GM12875 (cell line): ENCODE measurements at regions not wholly inside any gene's neighbourhood (a gene's known extent, or its start where the extent isn't known, plus 50 kb on each side); places are given as distances from the start of the nearest gene placed in this dataset.

Experiments used
- H3K4me3 ChIP-seq: one replicate; pipeline ENCODE4 v1.5.1; 2011; ENCODE audit warnings: low read depth, low read length, control low read depth
- TF ChIP-seq, protein P1 (sequence below): IDR thresholded peaks from 2 replicates; pipeline ENCODE4 v1.5.1; 2011; ENCODE audit warnings: low read depth, mild to moderate bottlenecking, control low read depth, inconsistent platforms, low read length, moderate library complexity, borderline replicate concordance; ENCODE audit not compliant: insufficient read depth

DNA sequence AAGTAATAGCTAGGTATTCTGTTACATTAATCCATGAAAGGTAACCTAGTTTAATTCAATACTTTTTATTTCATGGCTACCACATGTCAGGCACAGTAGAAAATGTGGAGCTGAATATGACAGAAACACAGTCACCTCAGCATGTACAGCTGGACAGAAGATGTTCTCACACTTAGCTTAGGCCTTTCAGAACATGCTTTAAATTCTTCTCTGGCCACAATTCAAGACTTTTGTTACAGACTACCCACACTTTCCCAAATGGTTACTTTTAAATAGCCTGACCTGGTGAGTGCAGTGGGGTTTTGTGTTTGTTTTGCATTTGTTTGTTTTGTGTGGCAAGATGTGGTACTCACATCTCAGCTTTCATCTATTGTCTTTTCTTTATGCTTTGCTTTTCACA lies 1079.5 kb downstream of the IGSF11 start:
- TF ChIP-seq, protein P1, sequence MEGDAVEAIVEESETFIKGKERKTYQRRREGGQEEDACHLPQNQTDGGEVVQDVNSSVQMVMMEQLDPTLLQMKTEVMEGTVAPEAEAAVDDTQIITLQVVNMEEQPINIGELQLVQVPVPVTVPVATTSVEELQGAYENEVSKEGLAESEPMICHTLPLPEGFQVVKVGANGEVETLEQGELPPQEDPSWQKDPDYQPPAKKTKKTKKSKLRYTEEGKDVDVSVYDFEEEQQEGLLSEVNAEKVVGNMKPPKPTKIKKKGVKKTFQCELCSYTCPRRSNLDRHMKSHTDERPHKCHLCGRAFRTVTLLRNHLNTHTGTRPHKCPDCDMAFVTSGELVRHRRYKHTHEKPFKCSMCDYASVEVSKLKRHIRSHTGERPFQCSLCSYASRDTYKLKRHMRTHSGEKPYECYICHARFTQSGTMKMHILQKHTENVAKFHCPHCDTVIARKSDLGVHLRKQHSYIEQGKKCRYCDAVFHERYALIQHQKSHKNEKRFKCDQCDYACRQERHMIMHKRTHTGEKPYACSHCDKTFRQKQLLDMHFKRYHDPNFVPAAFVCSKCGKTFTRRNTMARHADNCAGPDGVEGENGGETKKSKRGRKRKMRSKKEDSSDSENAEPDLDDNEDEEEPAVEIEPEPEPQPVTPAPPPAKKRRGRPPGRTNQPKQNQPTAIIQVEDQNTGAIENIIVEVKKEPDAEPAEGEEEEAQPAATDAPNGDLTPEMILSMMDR: no peak

DNA sequence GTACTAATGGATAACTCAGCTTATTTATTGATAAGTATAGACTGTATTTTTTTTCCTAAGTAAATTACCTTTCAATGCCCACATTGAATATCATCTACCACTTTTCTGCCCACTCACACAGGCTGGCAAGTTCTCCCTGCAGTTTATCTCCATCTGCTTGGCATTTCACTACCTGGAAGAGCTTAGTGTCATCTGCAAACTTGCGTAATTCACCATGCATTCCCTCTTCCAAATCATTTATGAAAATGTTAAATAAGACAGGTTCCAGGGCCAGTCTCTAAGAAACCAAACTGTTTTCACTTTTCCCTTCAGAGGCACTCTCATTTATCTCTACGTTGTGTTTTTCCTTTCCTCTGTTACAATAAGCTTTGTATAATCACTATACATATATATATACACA lies 1076.6 kb downstream of the IGSF11 start:
- no peak overlapping the region for H3K4me3 ChIP-seq
- TF ChIP-seq, protein P1: no peak

More for the DNA sequence above, 1079.5 kb downstream of the IGSF11 start:
- H3K4me3 ChIP-seq: no peak overlapping the region

DNA sequence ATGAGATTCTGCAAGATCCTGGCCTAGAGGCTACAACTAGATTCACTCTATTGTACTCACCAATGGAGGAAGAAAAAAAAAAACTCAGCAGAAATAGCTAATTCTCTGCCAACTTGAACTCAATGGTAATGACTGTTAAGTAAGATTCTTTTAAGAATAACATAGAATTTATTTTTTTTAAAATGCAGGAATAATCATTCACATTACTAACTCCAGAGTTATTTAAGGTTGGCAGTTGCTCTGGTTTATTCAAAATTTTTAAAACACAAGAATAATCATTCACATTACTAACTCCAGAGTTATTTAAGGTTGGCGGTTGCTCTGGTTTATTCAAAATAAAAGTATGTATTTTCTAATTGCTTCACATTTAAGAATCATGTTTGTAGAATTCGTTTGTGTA lies 1071.9 kb downstream of the IGSF11 start:
- TF ChIP-seq, protein P1: no peak
- no peak overlapping the region for H3K4me3 ChIP-seq

DNA sequence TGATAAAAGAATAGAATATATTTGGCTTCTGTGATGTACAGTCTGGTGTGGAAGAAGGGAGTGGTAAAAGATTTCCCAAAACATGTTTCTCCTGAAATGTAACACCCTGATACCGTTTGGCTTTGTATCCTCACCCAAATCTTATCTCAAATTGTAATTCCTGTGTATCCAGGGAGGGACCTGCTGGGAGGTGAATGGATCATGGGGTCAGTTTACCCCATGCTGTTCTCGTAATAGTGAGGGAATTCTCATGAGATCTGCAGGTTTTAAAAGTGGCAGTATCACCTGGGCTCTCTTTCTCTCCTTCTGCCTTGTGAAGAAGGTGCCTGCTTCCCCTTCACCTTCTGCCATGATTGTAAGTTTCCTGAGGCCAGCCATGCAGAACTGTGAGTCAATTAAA lies 1070.8 kb downstream of the IGSF11 start:
- TF ChIP-seq, protein P1: no peak
- H3K4me3 ChIP-seq: no peak overlapping the region

DNA sequence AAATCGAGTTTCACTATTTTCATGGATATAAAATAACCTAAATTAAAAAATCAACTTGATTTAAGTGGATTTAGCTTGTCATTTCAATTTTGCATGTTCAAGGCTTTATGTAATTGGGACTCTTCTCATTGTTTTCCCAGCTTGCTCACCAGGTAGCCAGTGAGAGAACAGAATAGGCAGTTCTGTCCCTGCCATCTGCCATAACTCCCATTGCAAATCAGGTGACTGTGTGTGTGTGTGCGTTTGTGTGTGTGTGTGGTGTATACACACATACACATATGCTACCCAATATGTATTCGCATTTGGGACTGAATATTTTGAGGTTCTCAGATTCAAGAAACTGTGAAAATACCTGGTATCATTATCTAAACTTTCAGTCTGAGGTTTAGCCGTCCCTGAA lies 1069.8 kb downstream of the IGSF11 start:
- TF ChIP-seq, protein P1: no peak
- no peak overlapping the region for H3K4me3 ChIP-seq

DNA sequence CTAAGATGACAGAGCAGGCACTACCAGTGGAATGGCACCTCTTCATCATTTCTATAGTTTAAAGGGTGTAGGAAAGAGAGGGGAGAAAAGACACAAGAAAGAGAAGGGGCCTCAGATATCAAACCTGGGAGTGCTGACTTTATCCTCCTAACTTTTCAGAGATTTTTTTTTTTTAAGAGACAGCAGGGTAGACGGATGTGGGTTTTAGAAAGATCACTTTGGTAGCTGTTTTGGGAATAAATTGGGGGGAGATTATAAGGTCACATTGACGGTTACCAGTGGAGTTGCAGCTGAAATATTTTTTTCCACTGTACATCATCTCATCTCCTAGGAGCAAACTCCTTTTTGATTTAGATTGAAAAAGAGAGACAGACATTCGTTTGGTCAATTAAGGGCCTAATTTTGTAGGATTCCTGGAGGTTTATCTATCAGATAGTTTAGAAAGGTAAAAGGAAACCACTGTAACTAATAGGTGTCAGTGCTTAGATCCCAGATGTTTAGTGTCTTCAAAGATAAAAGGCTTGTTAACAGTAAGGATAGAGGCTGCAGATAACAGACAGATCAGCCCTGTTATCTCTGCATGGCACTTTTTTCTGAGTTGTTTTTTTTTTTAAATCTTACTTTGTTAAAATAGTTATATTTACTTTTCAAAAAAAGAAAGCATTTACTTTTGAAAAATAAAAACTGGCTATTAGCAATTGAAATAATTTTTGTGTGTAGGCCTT lies 1057.0 kb downstream of the IGSF11 start:
- H3K4me3 ChIP-seq: no peak overlapping the region
- TF ChIP-seq, protein P1: no peak

DNA sequence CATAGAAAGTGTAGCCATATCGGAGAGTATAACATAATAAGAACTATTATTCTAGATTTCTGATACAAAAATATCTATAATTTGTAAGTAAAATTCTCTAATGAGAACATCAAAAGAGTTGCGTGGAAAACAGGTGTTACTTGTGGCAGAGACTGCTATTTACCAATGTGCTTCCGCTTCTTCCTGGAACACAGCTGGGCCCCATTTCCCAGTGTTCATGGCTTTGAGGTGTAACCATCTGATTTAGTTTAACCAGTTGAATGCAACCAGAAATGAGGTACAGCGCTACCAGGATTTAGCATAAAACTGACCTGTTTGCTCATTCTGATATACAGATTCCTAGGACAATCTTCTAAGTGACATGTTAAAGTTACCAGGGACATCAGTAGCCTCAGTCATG lies 1055.2 kb downstream of the IGSF11 start:
- TF ChIP-seq, protein P1: no peak
- H3K4me3 ChIP-seq: no peak overlapping the region
